Esophagus squamous epithelium (tissue), 5 donors: ENCODE measurements at regions not wholly inside any gene's neighbourhood (a gene's known extent, or its start where the extent isn't known, plus 50 kb on each side); places are given as distances from the start of the nearest gene placed in this dataset.

ENCODE experiments used
- DNase-seq: peaks from one replicate; lab custom pipeline; 2025; lab: John Stamatoyannopoulos, UW
- H3K27ac ChIP-seq, 4 donors: fragments of 200-600 bp; sonication (generic); one replicate each; pipeline ENCODE4 v1.5.1; 2016 to 2019; ENCODE audit warnings: mild to moderate bottlenecking in 1 of 4
- H3K27me3 ChIP-seq, 4 donors: fragments of 200-600 bp; sonication (generic); 1 replicate in 3 of 4; 2 replicates in 1 of 4; pipeline versions ENCODE4 v1.5.1 to v1.6.0; 2017 to 2021; ENCODE audit warnings: antibody characterized with exemption in 1 of 4
- H3K36me3 ChIP-seq, 3 donors: fragments of 200-600 bp; sonication (generic); one replicate each; pipeline ENCODE4 v1.5.1; 2016 to 2019
- H3K4me1 ChIP-seq, 3 donors: fragments of 200-600 bp; sonication (generic); one replicate each; pipeline ENCODE4 v1.5.1; 2017 to 2019
- H3K4me3 ChIP-seq, 4 donors: fragments of 200-600 bp; sonication (generic); 1 replicate in 3 of 4; 2 replicates in 1 of 4; pipeline ENCODE4 v1.5.1; 2016 to 2019; ENCODE audit warnings: mild to moderate bottlenecking in 2 of 4, moderate library complexity in 1 of 4
- H3K9me3 ChIP-seq, 3 donors: fragments of 200-600 bp; sonication (generic); one replicate each; pipeline ENCODE4 v1.5.1; 2016 to 2019
- CTCF ChIP-seq, 6 experiments: fragments of 450-650 bp in 4 of 6; fragments of 200-600 bp in 2 of 6; sonication (generic) in 2 of 6; IDR thresholded peaks; one replicate each; pipeline ENCODE4 v1.5.1; 2016 to 2019; ENCODE audit warnings: antibody characterized with exemption in 6 of 6, mild to moderate bottlenecking in 4 of 6, moderate library complexity in 4 of 6
- POLR2A ChIP-seq, 4 donors: fragments of 450-650 bp; IDR thresholded peaks; one replicate each; pipeline ENCODE4 v1.6.1; 2017; ENCODE audit warnings: antibody characterized with exemption in 4 of 4, mild to moderate bottlenecking in 4 of 4, moderate library complexity in 3 of 4
- WGBS, 2 donors: methylation state at CpG; one replicate each; pipeline ENCODE4 v1.1.5; 2018; 5-methylcytosine and 5-hydroxymethylcytosine counted together
- intact Hi-C: fragments of 100-400 bp; cut with DNase I; formaldehyde crosslinking; loops from one replicate; pipeline ENCODE4 v1.15.0; 2022
- donor health status: DM: yes; HTN: yes; CAD: no.

DNA sequence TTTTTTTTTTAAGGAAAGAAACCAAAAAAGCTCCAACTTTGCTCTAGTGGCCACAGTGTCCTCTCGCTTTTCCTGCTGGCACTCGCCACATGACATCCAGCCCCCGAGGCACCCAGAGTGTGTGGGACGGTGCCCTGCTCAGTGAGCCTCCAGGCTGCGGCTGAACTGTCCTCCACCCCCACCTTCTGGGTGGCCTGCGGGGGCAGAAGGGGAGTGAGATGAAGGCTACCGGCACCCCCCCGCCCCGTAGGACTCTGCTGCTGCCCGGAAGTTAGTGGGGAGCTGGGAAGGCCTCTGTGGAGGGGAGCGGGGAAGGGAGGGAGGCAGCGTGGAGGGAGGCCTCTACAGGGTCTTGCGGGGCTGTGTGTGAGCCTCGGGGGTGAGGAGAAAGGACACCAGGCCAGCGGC lies 264.4 kb downstream of the CTTN start:
- peaks cover 0 to 16% (median 9%) of the 10 kb centered on the region in 3 donors for H3K4me1 ChIP-seq
- no peaks in the 10 kb centered on the region for H3K36me3 ChIP-seq
- TF ChIP-seq CTCF (IDR thresholded peaks at IDR 0.05) (no peak), POLR2A (IDR thresholded peaks at IDR 0.05) (no peak)
- peaks cover 0 to 61% (median 9%) of the 10 kb centered on the region in 4 donors for H3K27me3 ChIP-seq
- H3K9me3 ChIP-seq: no peaks in the 10 kb centered on the region
- H3K4me3 ChIP-seq: no peak overlapping the region
- intact Hi-C loops: no loop called here
- WGBS, 2 donors: 0 to 16% methylated on average over 1 to 8 of the region's 15 CpGs
- H3K27ac ChIP-seq: no peak overlapping the region
- no peak for DNase-seq

GRCh38 chr11:70663815-70664214 lies 265.5 kb downstream of the CTTN start:
- WGBS, 2 donors: 100% methylated on average over 2 of the region's 5 CpGs; no CpG with 5 or more reads in 1 of the 2 donors
- no peak for DNase-seq
- TF ChIP-seq CTCF (IDR thresholded peaks at IDR 0.05) (no peak), POLR2A (IDR thresholded peaks at IDR 0.05) (no peak)
- H3K36me3 ChIP-seq: no peaks in the 10 kb centered on the region
- peaks cover 0 to 66% (median 9%) of the 10 kb centered on the region in 4 donors for H3K27me3 ChIP-seq
- H3K9me3 ChIP-seq: no peaks in the 10 kb centered on the region
- H3K4me3 ChIP-seq: no peak overlapping the region
- intact Hi-C loops: no loop called here
- H3K27ac ChIP-seq: no peak overlapping the region
- peaks cover 0 to 16% (median 9%) of the 10 kb centered on the region in 3 donors for H3K4me1 ChIP-seq

GRCh38 chr11:70666311-70666710 lies 268.0 kb downstream of the CTTN start:
- no peaks in the 10 kb centered on the region for H3K36me3 ChIP-seq
- peaks cover 0 to 16% (median 9%) of the 10 kb centered on the region in 3 donors for H3K4me1 ChIP-seq
- intact Hi-C loops: no loop called here
- no peak overlapping the region for H3K27ac ChIP-seq
- TF ChIP-seq POLR2A (IDR thresholded peaks at IDR 0.05) (no peak), CTCF (IDR thresholded peaks at IDR 0.05) (no peak)
- no peak for DNase-seq
- H3K27me3 ChIP-seq: peaks cover 0 to 73% (median 9%) of the 10 kb centered on the region in 4 donors
- WGBS, 2 donors: 79 to 89% methylated on average over 8 of the region's 8 CpGs
- H3K9me3 ChIP-seq: no peaks in the 10 kb centered on the region
- no peak overlapping the region for H3K4me3 ChIP-seq

GRCh38 chr11:70667767-70668166 lies 269.4 kb downstream of the CTTN start:
- TF ChIP-seq CTCF (IDR thresholded peaks at IDR 0.05) (no peak), POLR2A (IDR thresholded peaks at IDR 0.05) (no peak)

DNA sequence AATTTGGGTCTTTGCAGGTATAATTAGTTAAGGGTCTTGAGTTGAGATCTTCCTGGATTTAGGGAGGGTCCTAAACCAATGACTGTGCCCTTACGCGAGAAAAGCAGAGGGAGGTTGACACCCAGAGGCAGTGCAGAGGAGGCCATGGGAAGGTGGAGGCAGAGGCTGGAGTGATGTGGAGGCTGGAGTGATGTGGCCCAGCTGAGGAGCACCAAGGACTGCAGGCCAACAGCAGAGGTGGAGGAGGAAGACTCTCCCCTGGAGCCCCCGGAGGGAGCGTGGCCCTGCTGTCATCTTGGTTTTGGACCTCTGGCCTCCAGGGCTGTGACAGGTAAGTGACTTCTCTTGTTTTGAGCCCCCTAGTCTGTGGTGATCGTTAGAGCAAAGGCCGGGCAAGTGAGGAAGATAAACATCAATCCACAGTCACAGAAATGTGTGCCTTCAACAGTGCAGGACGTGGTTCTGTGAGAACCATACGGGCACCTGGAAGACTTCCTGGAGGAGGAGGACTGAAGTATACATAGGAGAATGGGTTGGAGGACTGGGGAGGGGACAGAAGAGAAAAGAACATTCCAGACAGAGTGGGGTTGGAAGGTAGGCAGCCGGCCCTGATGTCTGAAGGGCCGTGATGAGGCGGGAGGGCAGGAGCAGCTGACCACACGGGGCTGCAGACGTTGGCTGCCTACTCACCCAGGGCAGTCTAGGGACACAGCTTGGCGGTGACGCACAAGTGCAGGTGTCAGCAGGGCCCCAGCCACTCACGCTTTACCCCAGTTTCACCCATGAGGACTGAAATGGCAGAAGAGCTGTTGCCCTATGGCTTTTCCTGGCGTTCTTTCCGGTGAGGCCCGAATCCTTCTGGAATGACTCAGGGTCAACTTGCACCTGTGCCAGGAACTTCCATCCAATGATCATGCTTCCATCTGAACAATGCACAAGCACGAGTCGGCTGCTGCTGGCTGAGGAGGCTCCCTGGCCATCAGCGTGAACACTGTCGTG lies 270.2 kb downstream of the CTTN start:
- intact Hi-C loops: no loop called here
- Histone ChIP-seq H3K27ac (no peak overlapping the region), H3K9me3 (no peaks in the 10 kb centered on the region), H3K27me3 (peaks cover 0 to 51% (median 0%) of the 10 kb centered on the region in 4 donors), H3K4me1 (no peaks in the 10 kb centered on the region), H3K36me3 (no peaks in the 10 kb centered on the region), H3K4me3 (no peak overlapping the region)
- DNase-seq: no peak
- WGBS, 2 donors: 88 to 90% methylated on average over 11 to 16 of the region's 23 CpGs
- TF ChIP-seq POLR2A (IDR thresholded peaks at IDR 0.05) (no peak), CTCF (IDR thresholded peaks at IDR 0.05) (no peak)

More at GRCh38 chr11:70667767-70668166, 269.4 kb downstream of the CTTN start:
- H3K27me3 ChIP-seq: peaks cover 0 to 58% (median 3%) of the 10 kb centered on the region in 4 donors
- DNase-seq: no peak
- H3K4me1 ChIP-seq: peaks cover 0 to 2% (median 0%) of the 10 kb centered on the region in 3 donors
- 60% methylated on average over 1 of the region's 4 CpGs; no CpG with 5 or more reads in 1 of the 2 donors for WGBS, 2 donors
- intact Hi-C loops: no loop called here
- no peak overlapping the region for H3K27ac ChIP-seq
- H3K36me3 ChIP-seq: no peaks in the 10 kb centered on the region
- no peak overlapping the region for H3K4me3 ChIP-seq
- H3K9me3 ChIP-seq: no peaks in the 10 kb centered on the region
